HG02759 (cell line): ENCODE measurements at regions not wholly inside any gene's neighbourhood (a gene's known extent, or its start where the extent isn't known, plus 50 kb on each side); places are given as distances from the start of the nearest gene placed in this dataset.
"Not testable (repeated sequence)": the region's sequence is repeated elsewhere in the genome, so short reads cannot be mapped to it uniquely, and the experiment has no call there.

Experiments used
- ATAC-seq: cut with Tn5 transposase; IDR thresholded peaks from one replicate; pipeline ENCODE4 v1.9.1; 2021; ENCODE audit warnings: mild to moderate bottlenecking, moderate library complexity; ENCODE audit not compliant: unreplicated experiment

DNA sequence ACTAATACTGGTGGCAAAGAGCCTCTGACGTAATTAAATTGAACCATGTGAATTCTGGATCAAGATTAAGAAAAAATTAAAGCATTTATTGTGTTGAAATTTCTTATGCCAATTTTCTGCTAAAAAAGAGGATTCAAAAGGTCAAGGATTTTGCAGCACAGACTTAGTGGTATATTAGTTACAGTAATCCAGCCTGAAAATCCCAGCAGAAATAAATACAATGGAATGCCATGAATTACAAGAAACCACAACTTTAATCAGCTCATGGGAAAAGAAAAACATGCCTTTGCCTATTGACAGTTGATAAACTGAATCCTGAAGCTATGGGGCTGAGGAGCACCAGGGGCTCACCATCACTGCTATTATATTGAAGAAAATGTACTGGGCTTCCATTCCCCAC is 114.8 kb upstream of the SATB2 start:
- no peak for ATAC-seq

DNA sequence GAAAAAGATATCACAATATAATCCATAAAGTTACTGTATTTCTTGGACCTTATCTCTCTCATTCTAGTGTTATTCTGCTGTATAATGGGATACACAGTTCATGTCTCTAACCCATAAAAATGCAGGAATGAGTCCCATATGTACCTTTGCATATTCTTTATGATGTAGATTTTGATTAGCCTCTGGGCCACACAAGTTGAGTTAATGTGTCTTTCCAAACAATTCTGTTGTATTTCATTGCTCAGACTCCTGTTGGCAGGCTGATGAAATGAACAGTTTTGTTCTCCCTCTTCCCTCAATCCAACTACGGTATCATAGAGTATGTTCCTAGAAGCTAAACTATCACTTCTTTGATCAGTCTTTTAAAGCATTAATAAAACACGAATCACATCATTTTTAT is 113.2 kb upstream of the SATB2 start:
- ATAC-seq = no peak

DNA sequence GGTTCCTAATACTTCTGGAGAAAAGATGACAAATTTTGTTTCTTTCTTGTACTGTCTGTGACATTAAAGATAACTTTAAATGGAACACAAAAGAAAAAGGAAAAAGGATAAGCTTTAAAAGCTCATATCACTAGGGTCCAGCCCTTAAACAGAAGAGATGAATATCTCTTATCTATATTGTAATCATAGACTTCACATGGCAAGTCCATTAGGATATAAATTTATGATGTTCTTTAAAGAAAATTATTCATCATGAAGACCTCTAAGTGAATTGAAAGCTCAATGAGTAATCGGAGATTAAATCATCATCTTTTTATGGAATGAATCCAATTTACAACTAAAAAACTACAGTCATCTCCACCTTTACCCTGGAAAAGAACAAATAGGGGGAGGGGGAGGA is 111.6 kb upstream of the SATB2 start:
- no peak for ATAC-seq

DNA sequence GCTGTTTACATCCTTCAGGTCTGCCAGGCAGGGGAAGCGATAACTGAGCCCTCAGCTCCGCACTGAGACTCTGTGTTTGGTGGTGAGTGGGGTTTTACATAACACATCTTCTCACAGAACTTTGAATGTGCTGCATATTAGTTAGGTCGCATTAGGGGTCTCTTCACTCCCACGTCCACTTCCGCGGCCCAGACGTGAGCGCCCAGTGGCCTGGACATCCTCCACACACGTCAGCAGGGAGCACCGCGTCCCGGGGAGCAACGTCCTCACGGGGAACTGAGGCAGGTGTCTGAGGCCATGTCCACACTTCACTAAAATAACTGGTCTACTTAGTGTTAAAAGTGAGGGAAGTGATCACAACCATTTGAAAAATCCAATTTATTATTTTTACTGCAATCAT is 100.4 kb upstream of the SATB2 start:
- ATAC-seq = no peak

DNA sequence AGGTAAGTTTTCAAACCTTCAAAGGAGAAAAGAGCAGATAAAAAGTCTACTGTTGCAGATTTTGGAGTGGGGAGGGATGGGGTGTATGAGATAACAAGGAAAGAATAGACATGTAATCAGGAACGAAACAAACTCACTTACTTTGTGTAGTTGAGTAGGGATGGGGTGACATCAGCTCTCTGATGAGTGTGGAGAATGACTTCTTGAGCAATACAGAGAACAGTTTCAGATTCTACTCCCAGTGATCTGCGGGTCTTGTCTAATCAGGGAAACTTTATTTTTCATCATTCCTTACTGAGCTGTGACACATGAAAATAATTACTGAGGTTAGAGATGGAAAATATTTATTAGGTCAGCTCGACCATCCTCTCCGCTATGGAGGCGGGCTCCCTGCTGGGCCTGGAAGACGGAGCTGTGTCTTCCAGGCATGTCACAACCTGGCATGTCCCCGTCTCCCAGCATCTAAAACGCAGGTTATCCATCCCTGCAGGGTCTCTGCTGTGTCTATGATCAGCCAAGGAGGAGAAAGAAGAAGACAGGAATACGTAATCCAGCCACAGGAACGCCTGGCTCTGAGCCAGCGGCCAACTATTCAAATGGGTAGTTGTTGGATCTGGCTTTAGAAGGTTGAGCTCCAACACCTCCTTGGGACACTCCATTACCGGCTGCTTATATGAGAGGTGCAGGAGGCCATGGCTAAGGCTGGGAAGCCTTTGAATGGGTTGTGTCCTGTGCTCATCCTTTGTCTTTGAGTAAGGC is 99.0 kb upstream of the SATB2 start:
- no peak for ATAC-seq

DNA sequence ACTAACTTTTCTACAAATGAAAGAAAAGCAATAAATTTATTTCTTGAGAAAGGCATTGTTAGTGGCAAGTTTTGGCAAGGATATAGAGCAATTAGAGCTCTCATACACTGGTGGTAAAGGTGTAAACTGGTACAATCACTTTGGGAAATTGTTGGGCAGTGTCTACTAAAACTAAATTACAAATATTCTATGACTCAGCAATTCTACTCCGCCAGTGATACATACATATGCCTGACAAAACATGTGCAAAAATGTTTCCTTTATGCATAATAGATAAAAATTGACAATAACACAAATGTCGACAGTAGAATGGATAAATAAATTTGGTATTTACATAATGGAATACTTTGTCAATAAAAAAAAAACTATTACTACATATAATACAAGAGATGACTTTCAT is 96.3 kb upstream of the SATB2 start:
- no peak for ATAC-seq

DNA sequence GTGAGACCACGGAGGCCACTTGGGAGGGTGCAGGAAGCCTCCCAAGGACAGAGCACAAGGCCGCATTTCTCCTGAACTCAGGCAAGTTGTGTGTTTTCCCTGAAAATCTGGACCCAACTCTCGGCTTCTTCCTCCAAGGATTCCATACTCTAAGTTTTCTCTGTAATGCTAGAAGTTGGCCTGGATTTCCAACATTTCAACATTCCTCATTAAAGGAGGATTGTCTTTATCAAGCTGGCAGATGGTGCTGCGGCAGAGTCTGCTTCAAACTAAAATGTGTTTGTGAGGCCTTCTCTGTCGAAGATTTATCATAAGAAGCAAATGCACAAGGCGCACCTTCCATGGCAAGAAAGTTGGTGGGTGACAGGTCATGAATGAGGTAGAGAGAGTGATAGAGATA is 94.4 kb upstream of the SATB2 start:
- ATAC-seq = no peak

DNA sequence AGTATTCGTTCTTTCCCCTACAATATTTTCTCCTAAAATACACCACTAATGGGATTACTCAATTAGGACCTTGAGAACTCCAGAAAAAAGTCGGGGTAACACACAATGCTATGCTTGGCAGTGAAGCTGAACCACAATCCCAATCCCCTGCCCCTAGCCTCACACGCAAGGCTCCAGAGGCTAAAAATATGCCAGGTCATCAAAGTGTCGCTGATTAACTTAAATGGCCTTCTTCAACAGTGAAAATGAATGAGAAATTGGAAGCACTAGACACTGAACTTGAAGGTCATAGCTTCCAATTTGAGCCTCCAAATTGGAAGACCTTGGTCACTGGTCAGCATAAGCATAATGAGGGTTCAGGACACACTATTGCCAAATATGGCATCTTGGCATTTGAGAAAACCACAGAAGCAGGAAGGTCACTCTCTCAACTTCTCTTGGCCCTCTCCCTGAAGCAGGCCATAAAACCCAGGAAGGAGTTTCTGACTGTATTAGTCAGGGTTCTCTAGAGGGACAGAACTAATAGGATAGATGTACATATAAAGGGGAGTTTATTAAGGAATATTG is 86.0 kb upstream of the SATB2 start:
- no peak for ATAC-seq

DNA sequence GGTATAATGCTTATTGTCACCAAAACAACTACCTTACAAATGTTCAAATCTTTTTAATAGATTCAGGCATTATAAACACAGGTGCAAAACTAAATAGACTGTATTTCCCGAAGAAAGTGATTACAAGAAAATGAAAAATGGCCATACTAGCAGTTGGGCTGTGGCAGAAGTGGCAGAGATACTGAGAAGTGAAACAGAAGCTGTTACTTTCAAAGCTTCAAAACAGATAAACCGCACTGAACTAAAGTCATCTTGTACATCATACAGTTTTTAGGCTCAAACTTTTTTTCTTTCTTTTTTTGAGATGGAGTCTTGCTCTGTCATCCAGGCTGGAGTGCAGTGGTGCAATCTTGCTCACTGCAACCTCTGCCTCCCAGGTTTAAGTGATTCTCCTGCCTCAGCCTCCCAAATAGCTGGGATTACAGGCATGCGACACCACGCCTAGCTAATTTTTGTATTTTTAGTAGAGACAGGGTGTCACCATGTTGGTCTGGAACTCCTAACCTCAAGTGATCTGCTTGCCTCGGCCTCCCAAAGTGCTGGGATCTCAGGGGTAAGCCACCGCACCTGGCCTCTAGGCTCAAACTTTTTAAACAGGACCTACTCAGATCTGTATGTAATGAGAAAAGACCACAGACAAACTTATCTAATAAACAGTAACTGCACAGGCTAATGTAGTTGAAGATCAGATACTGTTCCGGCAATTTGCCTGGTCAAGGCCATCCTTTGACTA is 77.9 kb upstream of the SATB2 start:
- no peak for ATAC-seq

DNA sequence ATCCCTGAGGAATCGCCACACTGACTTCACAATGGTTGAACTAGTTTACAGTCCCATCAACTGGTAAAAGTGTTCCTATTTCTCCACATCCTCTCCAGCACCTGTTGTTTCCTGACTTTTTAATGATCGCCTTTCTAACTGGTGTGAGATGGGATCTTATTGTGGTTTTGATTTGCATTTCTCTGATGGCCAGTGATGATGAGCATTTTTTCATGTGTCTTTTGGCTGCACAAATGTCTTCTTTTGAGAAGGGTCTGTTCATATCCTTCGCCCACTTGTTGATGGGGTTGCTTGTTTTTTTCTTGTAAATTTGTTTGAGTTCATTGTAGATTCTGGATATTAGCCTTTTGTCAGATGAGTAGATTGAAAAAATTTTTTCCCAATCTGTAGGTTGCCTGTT is 76.1 kb upstream of the SATB2 start:
- not testable (repeated sequence) for ATAC-seq

DNA sequence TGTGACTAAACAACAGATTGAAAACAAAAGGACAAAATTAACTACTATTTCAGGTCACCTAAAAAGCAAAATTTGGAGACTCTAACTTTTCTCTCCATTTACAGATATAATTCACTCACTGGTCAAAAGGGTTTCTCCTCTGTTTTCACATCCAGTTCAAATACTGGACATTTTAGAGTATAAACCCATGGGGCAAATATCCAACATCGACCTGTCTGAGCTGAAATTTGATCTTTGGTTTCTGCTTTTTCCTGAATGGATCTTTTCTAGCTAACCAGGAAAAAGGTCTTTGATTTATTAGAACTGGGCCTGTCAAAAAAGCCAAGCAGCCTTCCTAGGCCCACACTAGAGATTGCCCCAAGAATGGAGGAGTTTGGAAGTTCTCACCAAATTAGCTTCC is 69.3 kb upstream of the SATB2 start:
- ATAC-seq = no peak

DNA sequence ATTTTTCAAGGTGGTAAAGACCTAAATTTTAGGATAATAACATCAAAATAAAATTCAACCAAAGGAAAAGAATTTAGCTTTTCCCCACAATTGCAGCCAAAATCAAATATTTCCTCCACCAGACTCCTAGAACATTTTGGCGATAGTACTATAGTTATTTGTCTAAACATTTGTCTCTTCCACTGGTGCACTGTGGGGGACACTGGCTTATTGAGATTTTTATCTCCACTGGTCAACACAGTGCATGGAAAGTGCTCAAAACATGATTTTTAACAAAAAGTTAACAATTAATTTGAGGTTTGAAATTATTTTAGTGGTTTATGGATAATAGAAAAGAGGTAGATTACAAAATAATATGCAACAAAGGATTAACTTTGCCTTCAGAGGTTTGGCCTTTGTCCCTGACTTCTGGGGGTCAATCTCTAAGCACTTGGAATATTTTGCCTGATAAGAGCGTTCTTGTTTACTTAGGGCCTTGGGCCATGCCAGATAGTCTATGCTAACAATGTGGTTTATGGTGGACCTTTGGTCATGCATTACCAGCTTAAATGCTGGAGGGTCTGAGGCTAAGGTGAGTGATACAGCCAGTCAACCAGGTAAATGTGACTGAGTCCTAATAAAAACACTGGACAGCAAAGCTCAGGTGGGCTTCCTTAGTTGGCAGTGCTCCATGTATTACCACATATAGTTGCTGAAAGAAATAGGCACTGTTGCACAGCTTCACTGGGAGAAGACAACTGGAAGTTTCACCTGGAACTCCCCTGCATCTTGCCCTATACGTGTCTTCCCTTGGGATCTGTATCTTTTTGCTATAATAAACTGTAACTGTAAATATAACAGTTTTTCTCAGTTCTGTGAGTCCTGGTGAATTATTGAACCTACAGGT is 67.2 kb upstream of the SATB2 start:
- no peak for ATAC-seq

DNA sequence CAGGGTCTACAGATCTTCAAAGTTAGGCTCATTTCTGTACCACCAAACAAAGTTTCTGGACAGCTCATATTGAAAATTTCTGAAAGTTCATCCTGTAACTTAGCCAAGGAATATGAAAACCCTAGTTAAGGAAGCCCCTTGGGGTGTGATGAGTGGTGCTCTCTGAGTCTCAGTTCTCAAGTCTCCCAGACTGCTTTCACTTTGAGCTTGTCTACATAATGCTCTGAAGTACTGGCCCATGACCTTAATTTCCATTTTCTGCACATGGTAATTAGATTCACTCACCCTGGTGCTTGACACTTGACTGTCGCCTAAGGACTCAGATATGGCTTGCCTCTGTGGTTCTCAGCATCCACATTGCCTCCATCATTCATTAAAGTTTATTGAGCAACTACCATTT is 51.7 kb upstream of the SATB2 start:
- peak; percentile 77 for ATAC-seq
